Left renal cortex interstitium (tissue), 4 donors: ENCODE measurements at regions not wholly inside any gene's neighbourhood (a gene's known extent, or its start where the extent isn't known, plus 50 kb on each side); places are given as distances from the start of the nearest gene placed in this dataset.
"Not testable (repeated sequence)": the region's sequence is repeated elsewhere in the genome, so short reads cannot be mapped to it uniquely, and the experiment has no call there.

ENCODE experiments used
- DNase-seq, 4 donors: peaks; one replicate each; pipeline ENCODE4 v3.0.0-alpha.2; 2013; ENCODE audit warnings: low read depth in 4 of 4, low spot score in 2 of 4, missing footprints in 1 of 4

DNA sequence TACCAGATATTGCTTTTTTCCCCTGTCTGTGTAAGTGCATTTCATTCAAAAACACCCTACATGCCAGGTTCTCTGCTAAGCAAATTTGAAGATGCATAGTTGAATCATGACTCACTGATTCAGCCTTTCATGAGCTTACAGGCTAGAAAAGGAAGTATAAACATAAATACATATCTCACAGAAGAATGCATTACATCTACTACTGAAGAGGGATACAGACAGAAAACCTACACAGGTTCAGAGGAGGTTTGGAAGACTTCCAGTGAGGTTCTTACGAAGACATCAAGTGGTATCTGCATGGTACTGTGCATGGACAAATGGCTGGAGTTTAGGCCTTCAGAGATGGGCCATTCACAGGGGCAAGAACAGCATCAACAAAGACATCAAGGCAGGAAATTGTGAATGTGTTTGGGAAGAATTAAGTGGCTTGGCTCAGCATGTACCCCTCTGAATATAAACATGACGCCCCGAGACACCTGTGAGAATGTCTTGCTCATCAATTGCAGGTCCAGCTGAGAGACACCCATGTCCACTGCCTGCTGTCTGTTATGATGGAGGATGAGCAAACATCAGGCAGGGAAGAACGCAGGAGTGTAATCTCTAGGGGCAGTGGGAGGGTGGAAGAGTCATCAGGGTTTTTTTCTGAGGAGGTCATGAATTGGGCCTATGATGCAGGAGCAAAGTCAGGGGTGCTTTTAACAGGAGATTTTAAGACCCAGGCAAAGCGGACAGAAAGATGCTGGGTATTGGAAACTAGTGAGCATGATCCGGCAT lies 105.1 kb upstream of the GALNT15 start:
- no peak for DNase-seq

DNA sequence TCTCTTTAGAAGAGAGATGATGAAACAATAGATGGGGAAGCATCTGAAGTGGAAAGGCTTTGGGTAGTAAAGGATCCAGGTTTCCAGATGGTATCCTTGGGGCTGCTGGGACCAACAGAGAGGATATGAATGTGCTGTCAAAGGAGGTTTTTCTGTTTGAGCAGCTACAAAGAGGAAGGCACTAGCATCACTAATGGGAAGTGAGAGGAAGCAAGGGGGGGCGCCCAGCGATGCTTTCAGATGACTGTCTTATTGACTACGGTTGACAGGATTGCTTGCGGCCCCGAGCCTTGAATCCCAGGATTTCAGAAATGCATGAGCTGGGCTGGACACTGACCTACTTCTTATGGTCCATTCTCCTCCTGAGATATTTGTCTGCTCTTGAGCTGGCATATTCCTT lies 103.8 kb upstream of the GALNT15 start:
- DNase-seq, result no peak

DNA sequence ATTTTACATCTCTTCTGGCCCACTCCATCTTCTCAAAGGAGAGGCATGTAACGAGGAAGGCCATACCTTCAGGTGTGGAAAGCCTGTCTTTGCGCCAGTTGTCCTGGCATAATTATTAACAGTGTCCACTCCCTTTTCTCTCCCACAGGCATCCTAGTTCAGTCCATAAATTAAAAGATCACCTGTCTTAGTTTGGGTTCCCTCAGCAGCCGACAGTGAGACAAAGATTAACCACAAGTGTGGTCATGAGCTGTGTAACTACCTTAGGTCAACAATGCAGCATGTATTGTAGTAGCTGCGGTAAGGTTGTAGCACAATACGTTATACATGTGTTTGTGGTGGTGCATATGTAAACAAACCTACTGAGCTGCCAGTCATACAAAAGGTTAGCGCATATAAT lies 103.3 kb upstream of the GALNT15 start:
- DNase-seq, result no peak

DNA sequence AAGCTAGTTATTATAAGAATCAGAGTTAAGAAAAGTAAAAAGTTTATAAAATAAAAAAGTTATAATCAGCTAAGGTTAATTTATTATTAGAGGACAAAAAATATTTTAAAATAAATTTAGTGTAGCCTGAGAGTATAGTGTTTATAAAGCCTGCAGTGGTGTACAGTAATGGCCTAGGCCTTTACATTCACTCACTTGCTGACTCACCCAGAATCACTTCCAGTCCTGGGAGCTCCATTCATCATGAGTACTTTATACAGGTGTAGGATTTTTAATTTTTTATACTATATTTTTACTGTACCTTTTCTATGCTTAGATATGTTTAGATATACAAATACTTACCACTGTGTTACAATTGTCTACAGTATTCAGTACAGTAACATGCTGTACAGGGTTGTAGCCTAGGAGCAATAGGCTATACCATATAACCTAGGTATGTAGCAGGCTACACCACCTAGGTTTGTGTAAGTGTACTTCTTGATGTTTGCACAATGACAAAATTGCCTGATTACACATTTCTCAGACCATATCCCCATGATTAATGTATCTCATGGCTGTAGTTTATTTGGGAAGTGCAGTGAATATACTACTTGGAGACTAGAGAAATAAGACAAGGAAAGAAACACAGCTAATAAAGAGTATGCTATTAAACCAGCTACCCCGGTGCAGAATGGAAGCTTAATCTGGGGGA lies 101.9 kb upstream of the GALNT15 start:
- DNase-seq, result no peak

DNA sequence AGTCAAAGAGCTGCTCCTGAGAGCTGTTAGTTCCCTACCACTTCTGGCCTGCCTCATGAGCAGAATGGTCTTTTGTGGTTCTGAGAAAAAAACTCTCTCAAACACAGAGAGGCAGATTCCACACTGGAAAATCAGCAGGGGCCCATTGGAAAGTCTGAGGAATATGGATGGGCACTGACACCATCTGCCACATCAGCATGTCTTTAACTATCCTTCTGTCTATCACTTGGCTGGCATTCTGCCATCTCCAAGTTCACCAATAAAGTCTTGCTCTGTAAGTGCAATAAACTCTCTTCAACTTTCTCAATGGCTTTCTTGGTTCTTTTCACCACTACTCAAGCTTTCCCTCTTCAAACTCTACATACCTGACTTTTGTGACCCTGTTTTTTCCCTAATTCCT lies 101.3 kb upstream of the GALNT15 start:
- no peak for DNase-seq

DNA sequence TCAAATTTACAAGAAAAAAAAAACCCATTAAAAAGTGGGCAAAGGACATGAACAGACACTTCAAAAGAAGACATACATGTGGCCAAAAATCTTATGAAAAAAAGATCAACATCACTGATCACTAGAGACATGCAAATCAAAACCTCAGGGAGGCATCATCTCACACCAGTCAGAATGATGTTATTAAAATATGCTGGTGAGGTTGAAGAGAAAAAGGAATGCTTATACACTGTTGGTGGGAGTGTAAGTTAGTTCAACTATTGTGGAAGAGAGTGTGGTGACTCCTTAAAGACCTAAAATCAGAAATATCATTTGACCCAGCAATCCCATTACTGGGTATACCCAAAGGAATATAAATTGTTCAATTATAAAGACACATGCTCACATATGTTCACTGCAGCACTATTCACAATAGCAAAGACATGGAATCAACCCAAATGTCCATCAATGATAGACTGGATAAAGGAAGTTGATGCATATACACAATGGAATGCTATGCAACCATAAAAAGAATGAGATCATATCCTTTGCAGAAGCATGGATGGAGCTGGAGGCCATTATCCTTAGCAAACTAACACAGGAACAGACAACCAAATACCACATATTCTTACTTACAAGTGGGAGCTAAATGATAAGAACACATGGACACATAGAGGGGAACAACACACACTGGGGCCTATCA lies 100.3 kb upstream of the GALNT15 start:
- DNase-seq, result not testable (repeated sequence)

DNA sequence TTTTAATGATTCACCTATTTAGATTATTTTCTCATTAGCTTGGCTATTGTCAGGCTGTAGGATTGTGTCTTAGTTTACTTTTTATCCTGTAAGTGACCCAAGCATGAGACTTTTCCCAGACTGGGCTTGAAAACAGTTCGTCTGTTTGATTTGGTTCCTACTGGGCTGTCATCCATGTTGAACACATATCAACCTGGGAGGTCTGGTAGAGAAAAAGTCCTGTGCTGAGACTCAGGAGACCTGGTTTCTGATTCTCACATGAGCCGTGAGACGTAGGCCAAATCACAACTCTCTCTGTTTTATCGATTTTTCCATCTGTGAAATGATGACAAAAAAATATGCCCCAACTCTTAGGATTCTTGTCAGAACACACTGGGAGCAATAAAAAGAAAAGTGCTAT lies 98.8 kb upstream of the GALNT15 start:
- no peak for DNase-seq

DNA sequence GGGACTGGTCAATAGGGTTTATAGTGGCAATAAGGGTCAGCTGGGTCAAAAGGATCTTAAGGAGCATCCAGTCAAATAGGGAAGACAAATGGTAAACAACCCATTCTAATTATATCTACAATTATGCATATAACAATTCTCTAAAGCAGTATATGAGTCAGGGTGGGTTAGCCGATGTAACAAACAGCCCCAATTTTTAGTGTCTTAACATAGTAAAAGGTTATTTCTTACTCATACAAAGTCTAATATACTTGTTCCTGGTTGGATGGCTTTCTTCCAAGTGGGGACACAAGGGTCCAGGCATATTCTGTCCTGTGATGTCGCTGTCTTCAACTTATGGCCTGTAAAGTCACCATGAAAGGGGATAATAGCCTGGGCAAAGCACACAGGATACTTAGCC lies 97.9 kb upstream of the GALNT15 start:
- DNase-seq, result no peak

DNA sequence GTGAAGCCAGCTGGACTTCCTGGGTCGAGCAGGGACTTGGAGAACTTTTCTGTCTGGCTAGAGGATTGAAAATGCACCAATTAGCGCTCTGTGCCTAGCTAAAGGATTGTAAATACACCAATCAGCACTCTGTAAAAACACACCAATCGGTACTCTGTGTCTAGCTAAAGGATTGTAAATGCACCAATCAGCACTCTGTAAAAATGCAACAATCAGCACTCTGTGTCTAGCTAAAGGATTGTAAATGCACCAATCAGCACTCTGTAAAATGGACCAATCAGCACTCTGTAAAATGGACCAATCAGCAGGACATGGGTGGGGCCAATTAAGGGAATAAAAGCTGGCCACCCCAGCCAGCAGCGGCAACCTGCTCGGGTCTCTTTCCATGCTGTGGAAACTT lies 97.3 kb upstream of the GALNT15 start:
- not testable (repeated sequence) for DNase-seq

DNA sequence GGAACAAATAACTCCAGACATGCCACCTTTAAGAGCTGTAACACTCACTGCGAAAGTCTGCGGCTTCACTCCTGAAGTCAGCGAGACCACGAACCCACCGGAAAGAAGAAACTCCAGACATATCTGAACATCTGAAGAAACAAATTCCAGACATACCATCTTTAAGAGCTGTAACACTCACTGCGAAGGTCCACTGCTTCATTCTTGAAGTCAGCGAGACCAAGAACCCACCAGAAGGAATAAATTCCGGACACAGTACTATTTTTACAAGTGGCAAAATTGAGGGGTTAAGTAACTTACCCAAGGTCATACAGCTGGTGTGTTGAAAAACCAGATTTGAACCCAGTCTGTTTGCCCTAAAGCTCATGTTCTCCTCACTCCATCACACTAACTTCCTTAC lies 96.8 kb upstream of the GALNT15 start:
- not testable (repeated sequence) for DNase-seq

DNA sequence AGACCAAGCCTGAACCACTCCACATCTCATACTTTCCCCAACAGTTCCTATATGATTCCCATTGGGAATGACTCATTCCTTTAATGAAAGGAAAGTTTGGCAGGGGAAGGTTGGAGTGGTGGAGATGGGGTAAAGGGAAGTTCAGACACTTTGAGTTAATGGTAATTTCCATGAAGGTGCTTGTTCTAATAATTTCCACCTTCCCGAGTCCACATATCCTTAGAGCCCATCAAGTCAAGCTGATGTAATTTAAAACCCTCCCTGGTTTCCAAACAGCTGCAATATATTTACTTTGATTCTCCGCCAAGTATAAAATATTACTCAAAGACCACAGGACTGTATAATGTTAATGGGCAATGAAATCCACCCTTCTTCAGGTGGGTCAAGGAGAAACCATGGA lies 95.0 kb upstream of the GALNT15 start:
- DNase-seq, result no peak

DNA sequence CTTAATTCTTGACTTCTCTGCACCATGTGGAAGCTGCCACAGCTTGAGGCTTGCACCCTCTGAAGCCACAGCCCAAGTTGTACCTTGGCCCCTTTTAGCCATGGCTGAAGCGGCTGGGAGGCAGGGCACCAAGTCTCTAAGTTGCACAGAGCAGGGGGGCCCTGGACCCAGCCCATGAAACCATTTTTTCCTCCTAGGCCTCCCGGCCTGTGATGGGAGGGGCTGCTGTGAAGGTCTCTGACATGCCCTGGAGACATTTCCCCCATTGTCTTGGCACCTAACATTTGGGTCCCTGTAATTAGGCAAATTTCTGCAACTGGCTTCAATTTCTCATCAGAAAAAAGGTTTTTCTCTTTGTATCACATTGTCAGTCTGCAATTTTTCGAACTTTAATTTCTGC lies 92.8 kb upstream of the GALNT15 start:
- no peak for DNase-seq

DNA sequence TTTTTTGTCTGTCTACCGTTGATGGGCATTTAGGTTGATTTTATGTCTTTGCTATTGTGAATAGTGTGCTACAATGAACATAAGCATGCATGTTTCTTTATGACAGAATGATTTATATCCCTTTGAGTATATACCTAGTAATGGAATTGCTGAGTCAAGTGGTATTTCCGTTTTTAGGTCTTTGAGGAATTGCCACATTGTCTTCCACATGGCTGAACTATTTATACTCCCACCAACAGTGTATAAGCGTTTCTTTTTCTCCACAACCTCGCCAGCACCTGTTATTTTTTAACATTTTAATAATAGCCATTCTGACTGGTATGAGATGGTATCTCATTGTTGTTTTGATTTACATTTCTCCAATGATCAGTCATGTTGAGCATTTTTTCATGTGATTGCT lies 89.6 kb upstream of the GALNT15 start:
- DNase-seq, result no peak

DNA sequence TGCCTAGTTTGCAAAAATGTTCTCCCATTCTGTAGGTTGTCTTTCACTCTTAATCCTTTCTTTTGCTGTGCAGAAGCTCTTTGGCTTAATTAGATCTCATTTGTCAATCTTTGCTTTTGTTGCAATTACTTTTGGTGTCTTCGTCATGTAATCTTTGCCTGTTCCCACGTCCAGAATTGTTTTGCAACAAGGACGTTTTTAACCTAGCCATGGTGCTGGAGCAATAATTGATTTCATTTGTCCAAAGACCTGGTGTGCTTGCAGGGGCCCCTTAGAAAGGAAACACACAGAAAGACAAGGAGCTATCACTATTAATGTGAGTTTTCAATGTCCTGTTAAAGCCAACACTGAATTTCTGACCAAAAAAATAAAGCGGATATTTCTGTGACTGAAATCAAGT lies 89.1 kb upstream of the GALNT15 start:
- no peak for DNase-seq

DNA sequence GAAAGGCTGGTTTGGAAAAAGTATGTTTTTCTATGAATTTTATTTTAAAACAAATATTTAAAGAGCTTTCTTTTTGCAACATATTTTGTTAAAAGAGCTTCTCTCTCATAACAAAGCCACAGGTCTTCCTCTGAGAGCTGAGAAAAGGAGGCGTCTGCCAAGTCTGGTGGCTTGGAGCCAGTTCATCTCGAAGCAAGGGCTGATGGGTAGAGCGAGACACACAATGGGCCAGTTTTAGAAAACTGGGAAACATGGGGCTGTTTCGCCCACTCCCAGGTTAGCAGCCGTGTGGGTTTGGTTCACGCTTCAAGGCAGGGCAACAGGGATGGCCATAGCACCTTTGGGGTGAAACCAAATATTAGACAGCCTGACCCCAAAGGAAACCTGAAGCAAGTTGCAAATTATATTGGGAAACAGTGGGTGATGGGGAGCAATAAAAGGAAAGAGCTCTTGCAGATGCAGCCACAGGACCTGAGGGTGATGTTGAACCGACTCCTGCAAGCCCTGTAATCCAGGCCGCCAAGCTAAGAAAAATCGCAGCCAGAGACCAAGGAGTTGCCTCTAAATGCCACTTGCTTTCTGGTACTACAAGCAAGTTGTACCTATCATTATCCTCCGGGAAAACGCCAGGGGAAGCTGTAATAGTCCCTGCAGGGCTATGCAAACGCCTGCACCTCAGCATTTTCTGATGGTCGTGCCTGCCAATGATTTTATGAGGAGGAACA lies 88.4 kb upstream of the GALNT15 start:
- DNase-seq, result no peak

DNA sequence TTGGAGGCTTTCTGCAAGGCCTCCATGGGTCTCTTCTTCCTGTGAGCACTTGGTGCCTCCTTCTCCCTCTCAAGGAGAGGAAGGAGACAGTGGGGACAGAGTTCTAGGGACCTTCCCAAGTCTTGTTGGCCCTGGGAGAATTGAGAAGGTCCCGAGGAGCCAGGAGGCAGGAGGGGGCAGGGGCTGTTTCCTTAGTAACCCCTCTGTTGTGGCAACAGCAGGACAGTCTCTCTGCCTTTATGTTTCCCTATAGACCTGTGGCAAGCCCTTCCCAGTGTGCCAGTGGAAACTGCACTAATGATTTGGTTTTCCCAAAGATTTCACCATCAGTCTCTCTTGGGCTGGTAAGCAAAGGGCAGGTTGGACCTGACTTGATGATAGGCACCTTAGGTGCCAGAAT lies 87.8 kb upstream of the GALNT15 start:
- DNase-seq, result no peak

DNA sequence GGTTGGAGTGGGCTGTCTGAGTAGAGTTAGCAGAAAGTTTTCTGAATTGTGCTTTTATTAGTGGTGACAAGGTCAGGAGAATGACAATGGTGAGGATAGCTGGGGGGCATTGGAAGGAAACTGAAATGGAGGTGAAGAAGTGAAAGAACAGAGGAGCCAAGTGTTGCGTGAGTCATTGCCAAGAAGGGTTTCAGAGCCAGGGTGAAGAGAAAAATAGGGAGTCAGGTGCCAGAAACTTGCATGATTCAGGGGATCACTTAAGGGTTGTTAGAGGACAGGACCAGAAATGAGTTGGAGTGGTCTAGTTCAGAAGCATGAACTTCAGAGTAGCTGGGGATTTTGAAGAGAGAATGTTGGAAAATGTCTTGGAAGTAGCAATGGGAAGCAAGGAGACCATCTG lies 86.0 kb upstream of the GALNT15 start:
- DNase-seq, result no peak

DNA sequence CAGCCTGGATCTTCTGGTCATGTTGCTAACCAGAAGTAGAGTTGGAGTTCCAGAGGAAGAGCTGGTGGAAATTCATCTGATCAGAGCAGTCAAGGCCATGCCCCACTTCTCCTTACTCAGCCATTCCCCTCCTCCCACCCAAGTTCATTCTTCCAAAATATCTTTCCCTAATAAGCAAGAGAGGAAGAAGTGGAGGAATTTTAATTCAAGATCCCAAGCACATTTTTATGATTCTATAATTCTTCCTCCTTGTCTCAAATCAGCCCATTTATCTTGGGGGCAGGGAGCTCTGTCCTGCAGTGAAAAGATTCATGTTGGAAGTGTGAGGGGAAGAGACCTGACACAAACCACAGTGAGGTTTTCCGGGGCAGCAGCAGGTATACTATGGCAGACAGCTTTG lies 85.0 kb upstream of the GALNT15 start:
- DNase-seq, result no peak

DNA sequence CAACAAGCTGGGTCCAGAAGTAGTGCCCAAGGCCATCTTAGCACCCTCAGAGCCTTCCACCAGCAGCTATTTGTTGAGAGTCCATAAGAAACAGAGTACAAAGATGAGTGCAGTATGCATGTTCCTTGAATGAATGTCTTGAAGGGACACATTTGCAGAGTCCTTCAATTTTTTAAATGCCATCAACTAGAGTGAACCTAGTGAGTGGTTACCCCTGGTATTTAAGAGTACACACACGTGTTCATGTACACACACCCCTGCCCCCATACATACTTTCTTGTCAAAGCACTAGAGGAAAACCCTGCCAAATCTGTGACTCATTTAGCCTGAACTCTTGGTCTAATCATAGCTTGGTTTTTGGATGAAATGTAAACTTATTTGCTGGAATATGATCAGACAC lies 84.5 kb upstream of the GALNT15 start:
- DNase-seq, result no peak

DNA sequence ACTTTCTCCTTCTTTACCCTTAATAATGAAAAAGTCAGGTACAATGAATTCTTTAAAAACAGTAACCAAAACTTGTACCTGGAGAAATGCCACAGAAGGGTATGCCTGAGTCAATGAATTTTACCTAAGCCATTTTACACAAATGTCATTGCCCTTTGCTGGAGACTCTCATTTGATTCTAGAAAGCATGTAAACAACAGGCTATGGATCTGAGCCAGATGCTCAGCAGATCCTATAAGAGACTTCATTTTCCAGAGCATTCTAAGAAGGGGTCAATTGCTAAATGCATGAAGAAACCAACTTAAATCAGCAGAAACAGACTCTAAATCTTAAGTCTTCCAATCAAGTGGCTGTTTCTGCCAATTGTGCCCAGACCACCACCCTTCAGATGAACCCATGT lies 83.8 kb upstream of the GALNT15 start:
- DNase-seq, result no peak

DNA sequence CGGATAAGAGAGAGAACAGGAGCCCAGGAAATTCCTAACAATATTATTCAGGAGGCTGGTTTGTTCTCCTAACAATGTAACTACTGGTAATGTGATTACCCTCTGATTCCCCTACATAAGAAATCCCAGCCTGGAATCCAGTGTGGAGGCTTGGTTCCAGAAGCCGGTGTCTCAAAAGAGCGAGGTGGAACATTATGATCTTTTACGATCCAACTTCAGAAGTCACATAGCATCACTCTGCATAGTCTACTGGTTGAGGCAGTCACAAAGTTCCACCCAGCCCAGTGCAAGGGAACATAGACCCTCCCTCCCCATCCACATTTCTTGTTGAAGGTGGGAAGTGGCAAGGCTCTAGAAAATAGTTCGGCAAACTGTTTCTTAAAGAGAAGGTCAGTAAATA lies 81.6 kb upstream of the GALNT15 start:
- no peak for DNase-seq
